GOT3 (cell line): ENCODE measurements at regions not wholly inside any gene's neighbourhood (a gene's known extent, or its start where the extent isn't known, plus 50 kb on each side); places are given as distances from the start of the nearest gene placed in this dataset.
"Not testable (repeated sequence)": the region's sequence is repeated elsewhere in the genome, so short reads cannot be mapped to it uniquely, and the experiment has no call there.

Experiments used
- DNase-seq: peaks from one replicate; lab custom pipeline; 2025; ENCODE audit warnings: mixed read lengths; lab: John Stamatoyannopoulos, UW

DNA sequence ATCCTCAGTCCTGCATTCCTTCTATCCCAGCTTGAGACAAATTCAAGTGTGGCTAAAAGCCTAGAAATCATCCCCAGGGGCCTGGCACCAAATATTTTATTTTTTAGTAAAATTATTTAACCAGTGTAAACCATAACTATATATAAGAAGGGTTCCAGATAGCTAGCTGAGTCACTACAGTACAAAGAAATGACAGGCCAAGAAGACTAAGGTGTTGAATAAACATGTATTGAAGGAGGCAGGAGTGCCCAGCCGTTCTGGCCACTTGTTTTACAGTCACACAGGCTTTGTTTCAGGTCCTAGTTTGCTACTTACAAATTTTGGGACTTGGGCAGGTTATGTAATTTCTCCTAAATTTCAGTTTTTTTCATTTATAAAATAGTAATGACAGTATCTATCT lies 225.9 kb upstream of the PITX2 start:
- no peak for DNase-seq

DNA sequence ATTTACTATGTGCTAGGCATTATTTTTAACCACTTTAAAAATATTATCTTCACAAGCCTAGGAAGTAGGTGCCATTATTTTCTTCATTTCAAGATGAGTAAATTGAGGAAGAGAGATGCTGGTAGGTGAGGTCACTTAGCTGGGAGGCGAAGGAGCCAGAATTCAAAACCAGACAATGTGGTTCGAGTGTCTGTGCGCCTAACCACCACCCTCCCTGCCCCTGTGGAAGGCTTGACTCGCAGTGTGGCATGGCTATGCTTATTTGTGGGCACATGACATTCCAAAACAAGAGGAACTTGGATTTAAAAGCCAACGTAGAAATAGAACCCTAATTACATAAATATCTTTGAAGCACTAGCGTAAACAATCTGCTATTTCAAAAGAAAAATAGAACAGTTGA lies 226.6 kb upstream of the PITX2 start:
- DNase-seq = no peak

DNA sequence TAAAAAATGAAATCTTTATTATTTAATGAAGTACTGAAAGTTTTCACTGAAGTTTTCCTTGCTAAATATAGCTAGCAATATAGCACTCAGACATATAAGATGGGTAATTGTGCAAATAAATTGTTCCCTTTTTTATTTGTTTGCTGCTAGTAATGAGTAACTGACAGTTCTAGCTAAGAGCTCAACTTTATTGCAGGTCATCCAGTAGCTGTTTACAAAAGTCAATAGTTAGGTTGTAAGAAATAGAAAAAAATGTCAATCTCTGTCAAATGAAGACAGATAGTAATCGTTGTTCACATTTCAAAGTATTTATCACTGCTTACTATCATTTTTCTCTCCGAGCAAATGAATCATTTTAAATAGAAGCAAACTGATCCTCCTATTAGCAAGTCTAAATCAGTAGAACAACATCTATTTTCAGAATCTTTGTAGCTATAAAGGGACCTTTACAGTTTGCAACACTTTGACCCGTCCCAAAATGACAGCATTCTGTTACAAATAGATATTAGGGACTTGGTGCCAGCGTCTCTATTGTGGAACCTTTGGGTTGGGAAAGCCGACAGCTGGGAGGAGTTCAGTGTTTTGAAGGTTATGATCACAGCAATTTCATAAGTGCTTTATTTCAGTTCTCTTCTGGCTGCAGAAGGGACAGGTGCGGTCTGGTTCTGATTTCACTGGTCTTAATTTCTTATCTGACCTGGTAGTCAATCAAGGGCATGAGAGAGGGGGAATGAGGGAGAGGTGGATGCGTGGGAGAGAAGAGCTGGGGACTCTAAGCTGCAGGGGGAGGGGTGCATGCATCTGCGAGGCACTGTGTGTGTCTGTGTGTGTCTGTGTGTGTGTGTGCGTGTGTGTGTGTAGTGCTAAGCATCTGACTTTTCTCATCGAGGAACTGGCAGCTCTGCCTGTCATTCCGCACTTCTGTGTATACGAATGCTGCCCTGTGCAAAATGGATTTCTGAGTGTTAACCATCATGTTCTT lies 227.9 kb upstream of the PITX2 start:
- no peak for DNase-seq

- DNase-seq = no peak
These were observed 229.1 kb upstream of the PITX2 start for GRCh38 chr4:110851989-110852388.

GRCh38 chr4:110852793-110853192 lies 229.9 kb upstream of the PITX2 start:
- DNase-seq = no peak

GRCh38 chr4:110853242-110853641 lies 230.4 kb upstream of the PITX2 start:
- no peak for DNase-seq

DNA sequence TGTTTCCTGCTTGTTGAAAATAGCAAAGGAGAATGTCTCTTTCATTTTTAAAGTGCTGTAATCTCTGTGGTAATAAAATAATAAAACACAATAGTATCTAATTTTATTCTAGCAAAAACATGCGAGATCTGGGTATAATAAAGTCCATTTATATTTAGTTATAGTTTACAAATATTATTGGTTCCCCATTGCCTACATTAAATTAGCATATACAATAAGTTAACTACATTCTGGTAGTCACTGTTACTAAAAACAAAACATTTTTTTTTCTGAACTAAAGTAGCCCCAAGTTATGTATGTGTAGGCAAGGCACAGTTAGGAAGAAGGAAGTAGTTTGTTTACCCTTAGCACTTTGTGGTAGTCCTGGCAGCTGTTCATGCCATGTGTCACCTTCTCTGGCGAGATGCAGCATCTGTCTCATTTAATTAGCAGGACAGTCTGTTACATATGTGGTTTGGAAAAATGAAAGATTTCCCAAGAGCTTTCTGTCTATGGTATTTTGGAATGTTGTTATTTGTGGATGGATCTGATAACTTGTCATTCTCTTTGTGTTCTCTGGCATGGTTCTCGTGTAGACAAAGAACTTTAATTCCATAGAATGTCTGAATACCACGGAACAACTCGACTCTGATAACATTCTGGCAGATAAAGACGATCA lies 231.3 kb upstream of the PITX2 start:
- no peak for DNase-seq

DNA sequence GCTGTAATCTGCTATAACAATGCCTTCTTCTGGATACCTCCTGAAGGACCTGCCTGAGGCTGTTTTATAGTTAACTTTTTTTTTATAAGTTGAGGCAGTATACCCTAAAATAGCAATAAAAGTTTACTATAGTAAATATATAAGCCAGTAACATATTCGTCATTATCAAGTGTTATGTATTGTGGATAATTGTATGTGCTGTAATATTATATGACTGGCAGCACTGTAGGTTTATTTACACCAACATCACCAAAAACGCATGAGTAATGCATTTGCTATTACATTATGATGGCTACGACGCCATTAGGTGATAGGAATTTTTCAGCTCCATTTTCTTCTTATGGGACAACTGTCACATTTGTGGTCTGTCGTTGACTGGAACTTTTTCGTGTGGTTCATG lies 237.2 kb upstream of the PITX2 start:
- no peak for DNase-seq

GRCh38 chr4:110860901-110861300 lies 238.0 kb upstream of the PITX2 start:
- DNase-seq = no peak

GRCh38 chr4:110865611-110866259 lies 242.9 kb upstream of the PITX2 start:
- no peak for DNase-seq

- no peak for DNase-seq
These were observed 244.5 kb upstream of the PITX2 start for GRCh38 chr4:110867251-110867960.

DNA sequence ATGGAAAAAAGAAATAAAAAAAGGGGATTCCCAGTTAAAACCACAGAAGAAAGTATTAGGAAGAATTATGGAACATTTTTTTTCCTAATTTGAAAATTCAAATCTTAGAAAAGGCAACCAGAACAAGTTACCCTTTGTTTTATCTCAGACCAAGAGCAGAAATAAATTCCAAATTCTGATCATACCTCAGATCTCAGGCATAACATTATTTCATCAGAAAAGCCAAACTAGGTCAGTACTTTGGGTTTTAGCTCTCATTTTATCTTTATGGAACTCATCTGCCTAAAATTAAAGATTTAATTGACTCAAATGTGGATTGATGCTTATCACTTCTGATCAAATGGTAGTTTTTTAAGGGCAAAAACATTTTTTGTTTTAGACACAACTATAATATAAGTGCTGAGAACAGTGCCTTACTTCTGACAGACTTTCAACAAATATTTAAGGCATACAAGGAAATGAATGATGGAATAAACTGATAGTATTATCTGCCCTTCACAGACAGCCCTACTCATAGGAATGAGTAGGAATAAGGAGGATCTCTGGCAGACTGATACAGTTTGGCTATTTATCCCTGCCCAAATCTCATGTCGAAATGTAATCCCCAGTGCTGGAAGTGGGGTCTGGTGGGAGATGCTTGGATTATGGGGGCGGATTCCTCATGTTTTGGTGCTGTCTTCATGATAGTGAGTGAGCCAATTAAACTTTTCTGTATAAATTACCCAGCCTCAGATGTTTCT lies 245.3 kb upstream of the PITX2 start:
- DNase-seq = no peak

DNA sequence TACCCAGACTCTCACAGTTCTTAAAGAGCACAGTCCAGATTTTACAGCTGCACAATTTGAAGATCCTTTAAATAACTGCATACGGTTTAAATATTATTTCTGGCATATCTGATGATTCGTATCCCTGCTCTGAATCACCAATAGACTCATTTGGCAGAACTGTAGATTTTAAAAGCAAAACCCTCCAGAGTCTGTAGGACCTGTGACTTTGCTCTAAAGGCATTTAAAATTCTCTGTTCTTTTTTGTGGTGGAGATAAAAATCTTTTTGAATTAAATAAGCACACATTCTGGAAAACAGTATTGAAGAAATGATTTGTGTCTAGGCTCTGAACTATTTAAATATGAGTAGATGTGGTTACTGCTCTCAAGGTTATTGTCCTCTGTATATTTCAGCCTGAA lies 246.2 kb upstream of the PITX2 start:
- DNase-seq = no peak

DNA sequence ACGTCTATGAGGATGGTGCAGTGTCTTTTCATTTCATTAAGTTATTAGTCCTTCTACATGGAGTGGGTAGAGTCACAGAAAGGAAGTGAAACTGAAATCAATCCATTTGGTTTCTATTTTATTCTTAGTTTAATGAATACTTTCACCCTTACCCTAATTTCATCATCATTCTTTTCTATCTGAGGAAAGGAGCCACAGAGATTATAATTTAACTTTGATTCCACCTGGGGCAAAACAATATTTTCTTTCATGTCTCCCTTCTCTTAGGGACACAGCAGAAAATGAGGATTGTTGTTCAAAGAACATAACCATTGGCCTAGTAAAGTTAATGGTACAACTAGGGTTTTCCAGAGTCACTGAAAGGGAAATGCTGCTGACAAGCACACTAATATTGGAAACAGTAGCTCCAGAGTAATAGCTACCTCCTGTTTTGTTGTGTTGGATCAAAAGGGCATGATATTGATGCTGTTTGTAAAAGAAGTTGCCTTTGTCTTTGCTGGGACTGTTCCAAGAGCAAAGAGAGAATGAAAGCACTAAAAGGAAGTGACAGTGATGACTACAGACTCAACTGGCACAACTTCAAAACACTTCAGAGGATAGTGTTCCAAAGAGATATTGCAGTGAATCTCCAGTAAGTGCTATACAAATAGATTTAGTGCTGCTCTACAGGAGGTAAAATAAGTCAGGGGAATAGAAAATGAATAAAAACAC lies 247.1 kb upstream of the PITX2 start:
- no peak for DNase-seq

DNA sequence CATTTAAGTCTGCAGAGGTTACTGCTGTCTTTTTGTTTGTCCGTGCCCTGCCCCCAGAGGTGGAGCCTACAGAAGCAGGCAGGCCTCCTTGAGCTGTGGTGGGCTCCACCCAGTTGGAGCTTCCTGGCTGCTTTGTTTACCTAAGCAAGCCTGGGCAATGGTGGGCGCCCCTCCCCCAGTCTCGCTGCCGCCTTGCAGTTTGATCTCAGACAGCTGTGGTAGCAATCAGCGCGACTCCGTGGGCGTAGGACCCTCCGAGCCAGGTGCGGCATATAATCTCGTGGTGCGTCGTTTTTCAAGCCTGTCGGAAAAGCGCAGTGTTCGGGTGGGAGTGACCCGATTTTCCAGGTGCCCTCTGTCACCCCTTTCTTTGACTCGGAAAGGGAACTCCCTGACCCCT lies 253.3 kb upstream of the PITX2 start:
- not testable (repeated sequence) for DNase-seq

DNA sequence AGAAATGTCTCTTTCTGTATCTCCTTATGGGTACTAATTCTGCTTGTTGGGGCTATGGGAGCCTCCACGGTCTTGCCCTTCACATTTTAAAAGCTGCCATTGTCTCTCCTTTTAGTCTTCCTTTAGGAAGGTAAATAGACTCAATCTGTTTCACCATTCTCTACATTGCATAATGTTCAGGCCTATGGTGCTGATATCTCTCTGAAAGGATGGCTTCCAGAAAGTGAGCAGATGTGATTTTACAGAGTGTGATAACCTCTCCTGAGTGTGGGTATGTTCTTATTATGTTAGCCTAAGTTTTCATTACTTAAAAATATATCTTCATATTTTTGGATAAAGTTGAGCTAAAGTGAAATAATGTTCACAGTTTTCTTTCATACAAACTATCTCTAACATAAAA lies 254.0 kb upstream of the PITX2 start:
- DNase-seq = no peak

GRCh38 chr4:110877778-110878370 lies 255.0 kb upstream of the PITX2 start:
- DNase-seq = no peak

- DNase-seq = no peak
These were observed 255.5 kb upstream of the PITX2 start for GRCh38 chr4:110878413-110878812.

GRCh38 chr4:110878956-110879355 lies 256.1 kb upstream of the PITX2 start:
- no peak for DNase-seq

DNA sequence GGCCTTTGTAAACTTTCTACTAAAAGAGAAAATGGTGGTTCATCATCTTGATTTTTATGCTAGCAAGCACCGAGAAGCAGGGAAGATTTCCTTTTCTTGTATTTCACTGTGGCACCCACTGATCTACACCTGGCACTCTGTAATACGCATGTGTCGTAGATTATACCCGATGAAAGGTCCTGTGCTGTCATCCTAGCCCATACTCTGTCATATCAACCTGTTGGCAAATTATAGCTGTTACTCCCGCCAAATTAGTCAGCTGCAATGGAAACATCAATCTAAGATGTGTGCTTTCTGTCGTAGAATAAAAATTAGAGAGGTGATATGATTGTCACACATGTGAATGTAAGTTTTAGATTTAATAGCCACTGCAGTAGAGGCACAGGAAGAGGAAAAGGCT lies 263.4 kb upstream of the PITX2 start:
- no peak for DNase-seq
